OCI-LY1 (cell line): ENCODE measurements at regions not wholly inside any gene's neighbourhood (a gene's known extent, or its start where the extent isn't known, plus 50 kb on each side); places are given as distances from the start of the nearest gene placed in this dataset.

ENCODE experiments used
- H2AFZ ChIP-seq: fragments of 200-600 bp; sonication (generic), shearing (Covaris generic); 2 replicates; pipeline ENCODE4 v1.6.0; 2014; ENCODE audit warnings: antibody characterized with exemption, mild to moderate bottlenecking, low read length
- H3F3A ChIP-seq: fragments of 200-600 bp; sonication (generic), shearing (Covaris generic); 2 replicates; pipeline ENCODE4 v1.6.0; 2014; ENCODE audit warnings: mild to moderate bottlenecking, antibody characterized with exemption, low read length, moderate library complexity; ENCODE audit not compliant: insufficient read depth
- H3K27ac ChIP-seq: fragments of 200-600 bp; sonication (generic); 2 replicates; pipeline ENCODE4 v1.5.1; 2014; ENCODE audit warnings: low read length, mixed run types, mild to moderate bottlenecking, low read depth; ENCODE audit not compliant: poor library complexity, severe bottlenecking
- H3K27me3 ChIP-seq: fragments of 200-600 bp; sonication (generic); 2 replicates; pipeline ENCODE4 v1.6.0; 2014; ENCODE audit warnings: antibody characterized with exemption, mild to moderate bottlenecking, low read length, moderate library complexity; ENCODE audit not compliant: insufficient read depth
- H3K36me3 ChIP-seq: fragments of 200-600 bp; sonication (generic); 2 replicates; pipeline ENCODE4 v1.6.1; 2014; ENCODE audit warnings: mild to moderate bottlenecking, antibody characterized with exemption, low read length, moderate library complexity, mixed read lengths; ENCODE audit not compliant: insufficient read depth
- H3K4me1 ChIP-seq: fragments of 200-600 bp; sonication (generic); 2 replicates; pipeline ENCODE4 v1.5.1; 2014; ENCODE audit warnings: mild to moderate bottlenecking, low read length, moderate library complexity; ENCODE audit not compliant: insufficient read depth, severe bottlenecking
- H3K4me2 ChIP-seq: fragments of 200-600 bp; sonication (generic), shearing (Covaris generic); 2 replicates; pipeline ENCODE4 v1.6.1; 2014; ENCODE audit warnings: low read length
- H3K4me3 ChIP-seq: fragments of 200-600 bp; sonication (generic); 2 replicates; pipeline ENCODE4 v1.5.1; 2014; ENCODE audit warnings: low read length, low read depth, mild to moderate bottlenecking, mixed read lengths; ENCODE audit not compliant: poor library complexity, severe bottlenecking
- H3K79me2 ChIP-seq: fragments of 200-600 bp; shearing (Covaris generic); 2 replicates; pipeline ENCODE4 v1.6.1; 2016; ENCODE audit warnings: mixed run types, low read length, mixed read lengths; ENCODE audit not compliant: insufficient read depth
- H3K9ac ChIP-seq: fragments of 200-600 bp; sonication (generic), shearing (Covaris generic); 2 replicates; pipeline ENCODE4 v1.6.1; 2014; ENCODE audit warnings: mild to moderate bottlenecking, low read length, mixed read lengths
- H3K9me2 ChIP-seq: fragments of 200-600 bp; sonication (generic), shearing (Covaris generic); 2 replicates; pipeline ENCODE4 v1.6.1; 2014; ENCODE audit warnings: low read depth, mild to moderate bottlenecking, low read length, mixed read lengths
- H3K9me3 ChIP-seq: fragments of 200-600 bp; shearing (Covaris generic); 2 replicates; pipeline ENCODE4 v1.6.1; 2014; ENCODE audit warnings: low read length, mixed read lengths
- H4K20me1 ChIP-seq: fragments of 200-600 bp; sonication (generic), shearing (Covaris generic); 2 replicates; pipeline ENCODE4 v1.6.0; 2016; ENCODE audit warnings: mild to moderate bottlenecking, low read length; ENCODE audit not compliant: insufficient read depth
- EZH2 ChIP-seq: fragments of 200-600 bp; sonication (generic), shearing (Covaris generic); IDR thresholded peaks from 2 replicates; pipeline ENCODE4 v1.8.0; 2017; ENCODE audit warnings: borderline replicate concordance, mixed run types, mild to moderate bottlenecking, antibody characterized with exemption, low read length, moderate library complexity, mixed read lengths
- TF ChIP-seq, protein P1 (sequence below): fragments of 200-600 bp; sonication (generic), shearing (Covaris generic); IDR thresholded peaks from 2 replicates; pipeline ENCODE4 v1.5.1; 2017; ENCODE audit warnings: mild to moderate bottlenecking, antibody characterized with exemption, low read length, moderate library complexity, mixed read lengths

DNA sequence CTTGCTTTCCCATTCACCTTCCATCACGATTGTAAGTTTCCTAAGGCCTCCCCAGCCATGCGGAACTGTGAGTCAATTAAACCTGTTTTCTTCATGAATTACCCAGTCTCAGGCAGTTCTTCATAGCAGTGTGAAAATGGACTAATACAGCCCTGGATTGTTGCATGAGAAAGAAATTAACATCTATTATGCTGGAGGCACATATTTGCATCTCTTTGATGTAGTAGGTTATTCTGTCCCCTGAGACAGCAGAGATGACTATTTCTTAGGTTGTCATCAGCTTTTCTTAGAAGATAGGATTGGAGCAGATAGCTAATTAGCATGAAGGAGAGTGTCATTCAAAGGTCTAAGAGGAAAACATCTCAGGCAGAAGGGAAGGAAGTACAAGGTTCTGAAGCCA lies 166.2 kb downstream of the OMA1 start:
- Histone ChIP-seq H3K4me3 (no peak overlapping the region), H3K36me3 (no peaks in the 10 kb centered on the region), H3K79me2 (no peaks in the 10 kb centered on the region), H3K9ac (no peak overlapping the region), H3K4me2 (no peak overlapping the region), H3K4me1 (no peaks in the 10 kb centered on the region), H3K9me2 (no peaks in the 10 kb centered on the region), H3K27me3 (no peaks in the 10 kb centered on the region), H3K9me3 (no peaks in the 10 kb centered on the region), H3F3A (no peaks in the 10 kb centered on the region), H4K20me1 (no peaks in the 10 kb centered on the region), H3K27ac (no peak overlapping the region), H2AFZ (no peak overlapping the region)
- no peak for TF ChIP-seq EZH2
- TF ChIP-seq, protein P1, sequence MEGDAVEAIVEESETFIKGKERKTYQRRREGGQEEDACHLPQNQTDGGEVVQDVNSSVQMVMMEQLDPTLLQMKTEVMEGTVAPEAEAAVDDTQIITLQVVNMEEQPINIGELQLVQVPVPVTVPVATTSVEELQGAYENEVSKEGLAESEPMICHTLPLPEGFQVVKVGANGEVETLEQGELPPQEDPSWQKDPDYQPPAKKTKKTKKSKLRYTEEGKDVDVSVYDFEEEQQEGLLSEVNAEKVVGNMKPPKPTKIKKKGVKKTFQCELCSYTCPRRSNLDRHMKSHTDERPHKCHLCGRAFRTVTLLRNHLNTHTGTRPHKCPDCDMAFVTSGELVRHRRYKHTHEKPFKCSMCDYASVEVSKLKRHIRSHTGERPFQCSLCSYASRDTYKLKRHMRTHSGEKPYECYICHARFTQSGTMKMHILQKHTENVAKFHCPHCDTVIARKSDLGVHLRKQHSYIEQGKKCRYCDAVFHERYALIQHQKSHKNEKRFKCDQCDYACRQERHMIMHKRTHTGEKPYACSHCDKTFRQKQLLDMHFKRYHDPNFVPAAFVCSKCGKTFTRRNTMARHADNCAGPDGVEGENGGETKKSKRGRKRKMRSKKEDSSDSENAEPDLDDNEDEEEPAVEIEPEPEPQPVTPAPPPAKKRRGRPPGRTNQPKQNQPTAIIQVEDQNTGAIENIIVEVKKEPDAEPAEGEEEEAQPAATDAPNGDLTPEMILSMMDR: no peak

GRCh38 chr1:58367217-58367616 lies 179.3 kb downstream of the OMA1 start:
- H3K9ac ChIP-seq: no peak overlapping the region
- TF ChIP-seq, protein P1: no peak
- no peak for TF ChIP-seq EZH2
- no peaks in the 10 kb centered on the region for H4K20me1 ChIP-seq
- H3F3A ChIP-seq: no peaks in the 10 kb centered on the region
- H3K27me3 ChIP-seq: no peaks in the 10 kb centered on the region
- no peak overlapping the region for H3K27ac ChIP-seq
- no peaks in the 10 kb centered on the region for H3K36me3 ChIP-seq
- 0 out of 2 replicates have a peak, but pooled peaks cover 5% of the 10 kb centered on the region for H3K9me3 ChIP-seq
- H3K4me1 ChIP-seq: peaks cover 3% of the 10 kb centered on the region
- H3K4me3 ChIP-seq: no peak overlapping the region
- H3K4me2 ChIP-seq: no peak overlapping the region
- H2AFZ ChIP-seq: no peak overlapping the region
- no peaks in the 10 kb centered on the region for H3K79me2 ChIP-seq
- H3K9me2 ChIP-seq: no peaks in the 10 kb centered on the region

GRCh38 chr1:58365328-58365727 lies 181.2 kb downstream of the OMA1 start:
- Histone ChIP-seq H3K79me2 (no peaks in the 10 kb centered on the region), H3K27ac (no peak overlapping the region), H3K9ac (no peak overlapping the region), H2AFZ (no peak overlapping the region), H3K9me3 (no peaks in the 10 kb centered on the region), H3K9me2 (no peaks in the 10 kb centered on the region), H3K4me2 (no peak overlapping the region), H3K4me1 (peaks cover 3% of the 10 kb centered on the region), H3K4me3 (no peak overlapping the region), H4K20me1 (no peaks in the 10 kb centered on the region), H3K36me3 (no peaks in the 10 kb centered on the region), H3K27me3 (no peaks in the 10 kb centered on the region), H3F3A (no peaks in the 10 kb centered on the region)
- no peak for TF ChIP-seq EZH2
- TF ChIP-seq, protein P1: no peak
